ENCODE measurements at regions not wholly inside any gene's neighbourhood (a gene's known extent, or its start where the extent isn't known, plus 50 kb on each side); places are given as distances from the start of the nearest gene placed in this dataset.

DNA sequence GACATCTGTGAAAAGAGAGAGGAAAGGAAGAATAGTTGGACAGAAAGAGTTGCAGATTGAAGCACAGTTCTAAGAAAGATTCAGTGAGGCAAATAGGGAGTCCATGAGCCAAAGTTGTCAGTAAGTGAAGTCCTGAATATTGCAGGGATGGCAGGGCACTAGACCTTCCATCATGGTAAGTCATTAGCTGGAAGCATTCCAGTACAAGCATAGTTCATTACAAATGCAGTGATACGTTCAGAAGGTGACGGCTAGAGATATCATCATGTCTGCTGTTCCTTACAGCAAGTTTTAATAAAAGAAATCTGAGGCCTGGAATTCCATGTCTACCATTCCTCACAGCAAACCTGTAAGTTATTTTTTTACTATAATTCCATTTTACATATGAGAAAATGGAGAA, 720.1 kb downstream of the GBE1 start:
- no peak for DNase-seq

DNA sequence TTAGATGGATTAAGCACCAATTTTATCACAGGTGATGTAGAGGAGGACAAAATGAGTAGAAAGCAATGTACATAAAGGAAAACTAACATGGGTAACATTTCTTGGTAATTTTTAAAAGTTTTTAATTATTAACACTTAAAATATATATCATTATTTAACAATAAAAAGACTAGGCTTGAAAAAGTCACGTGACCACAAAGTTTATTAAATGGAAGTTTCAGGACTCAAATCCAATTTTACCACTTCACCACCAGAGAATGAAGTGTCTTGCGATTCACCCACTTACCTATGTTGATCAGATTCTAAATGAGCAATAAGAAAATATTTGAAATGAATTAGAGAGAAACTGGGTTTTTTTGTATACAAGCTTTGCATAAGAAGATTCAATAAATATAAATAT, 721.3 kb downstream of the GBE1 start:
- no peak for DNase-seq

DNA sequence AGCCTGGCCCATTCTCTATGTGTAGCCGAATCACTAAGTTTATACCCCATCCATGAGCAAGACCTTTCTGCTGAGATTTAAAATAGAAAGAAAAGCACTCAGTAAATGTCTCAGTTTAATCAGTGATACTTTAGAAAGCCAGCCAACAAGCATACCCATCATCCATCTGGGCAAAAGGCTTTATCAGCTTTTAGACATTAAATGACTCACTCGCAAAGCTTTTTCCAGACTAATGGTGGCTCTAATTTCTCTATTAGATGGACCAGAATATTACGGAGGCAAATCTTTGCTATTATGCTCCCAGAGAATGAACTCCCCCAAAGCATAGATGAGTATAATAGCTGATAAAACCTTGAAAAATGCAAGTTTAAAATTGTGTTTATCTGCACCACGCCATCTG, 727.8 kb downstream of the GBE1 start:
- no peak for DNase-seq

DNA sequence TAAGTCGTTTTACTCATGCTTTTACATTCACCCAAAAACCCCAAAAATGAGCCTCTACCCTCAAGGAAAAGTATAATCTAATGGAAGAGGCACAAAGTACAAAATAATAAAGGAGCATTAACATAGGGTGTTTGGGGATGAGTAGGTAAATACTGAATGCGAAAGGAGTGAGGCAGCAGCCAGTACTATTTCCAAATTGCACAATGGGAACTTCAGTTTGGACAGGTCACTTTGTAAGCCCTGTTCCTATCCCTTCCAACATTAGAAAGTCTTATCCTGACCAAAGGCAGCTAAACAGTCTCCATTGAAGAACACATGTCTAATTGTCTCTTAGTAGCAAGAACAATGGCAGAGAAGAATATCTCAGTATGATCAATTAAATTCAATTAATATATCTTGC, 728.3 kb downstream of the GBE1 start:
- no peak for DNase-seq

DNA sequence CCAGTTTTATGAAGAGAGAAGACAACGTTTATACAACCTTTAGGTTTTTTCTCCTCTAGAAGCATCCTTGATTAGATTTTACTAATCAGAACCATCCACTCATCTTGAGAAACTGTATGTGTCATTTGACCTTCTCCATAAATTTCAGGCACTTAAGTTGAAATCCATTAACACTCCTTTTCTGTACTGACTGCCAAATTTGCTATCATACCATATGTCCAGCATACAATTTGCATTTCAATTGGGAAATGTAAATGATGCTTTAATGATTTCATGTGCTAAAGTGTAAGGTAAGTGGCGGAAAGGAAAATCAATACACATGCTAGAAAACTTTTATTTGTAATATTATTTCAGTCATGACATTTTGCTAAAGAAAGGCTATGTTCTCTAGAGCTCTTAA, 731.6 kb downstream of the GBE1 start:
- peak; percentile 36 to 81 for DNase-seq

DNA sequence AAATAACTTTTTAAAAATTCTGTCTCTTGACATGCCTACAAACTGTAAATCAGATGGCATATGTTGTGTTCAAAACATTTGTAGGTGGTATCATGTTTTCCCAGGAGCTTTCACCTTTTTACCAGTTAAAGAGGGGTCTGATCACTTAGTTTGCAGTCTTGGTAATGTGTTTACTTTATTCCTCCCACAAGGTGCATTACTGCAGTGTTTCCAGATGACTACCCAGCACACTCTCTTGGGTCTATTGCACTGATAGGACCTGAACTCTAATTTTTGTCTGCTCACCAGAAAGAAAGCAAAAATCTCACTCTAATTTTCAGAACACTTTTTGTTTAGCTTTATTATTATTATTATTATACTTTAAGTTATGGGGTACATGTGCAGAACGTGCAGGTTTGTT, 734.1 kb downstream of the GBE1 start:
- no peak for DNase-seq

DNA sequence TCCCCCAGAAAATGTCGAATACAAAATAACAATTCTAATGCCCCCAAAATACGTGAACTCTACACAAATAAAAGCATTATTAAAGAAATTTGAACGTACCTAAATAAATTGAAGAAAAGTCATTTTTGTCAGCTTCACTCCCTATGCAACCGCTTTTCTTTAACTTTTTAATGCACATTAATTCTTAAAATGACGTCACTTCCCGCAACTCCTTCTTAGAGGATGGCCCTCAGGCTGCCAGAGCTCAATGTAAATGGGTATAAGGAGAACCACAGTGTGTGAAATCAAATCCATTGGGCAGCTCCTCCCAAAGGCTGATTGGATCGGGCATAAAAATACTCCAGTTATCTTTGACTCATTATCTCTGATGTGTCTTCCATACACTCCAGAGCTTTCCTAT, 736.9 kb downstream of the GBE1 start:
- DNase-seq = no peak

DNA sequence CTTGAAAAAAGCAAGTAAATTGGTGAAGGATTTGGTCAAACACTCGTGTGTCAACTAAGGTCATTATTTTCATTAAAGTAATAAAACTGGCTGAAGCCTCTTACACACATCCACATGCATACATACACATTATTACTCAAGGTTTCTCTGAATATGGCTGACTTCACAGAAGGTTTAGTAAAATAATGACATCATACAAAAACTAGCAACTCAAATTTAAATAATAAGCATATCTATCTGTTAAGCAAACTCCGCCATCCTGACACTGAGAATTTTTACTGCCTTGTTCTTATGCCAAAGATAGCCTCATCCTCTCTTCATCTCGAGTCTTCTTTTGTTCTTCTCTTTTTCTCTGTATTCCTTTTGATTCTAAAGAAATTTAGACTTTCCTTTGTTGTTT, 739.1 kb downstream of the GBE1 start:
- no peak for DNase-seq

DNA sequence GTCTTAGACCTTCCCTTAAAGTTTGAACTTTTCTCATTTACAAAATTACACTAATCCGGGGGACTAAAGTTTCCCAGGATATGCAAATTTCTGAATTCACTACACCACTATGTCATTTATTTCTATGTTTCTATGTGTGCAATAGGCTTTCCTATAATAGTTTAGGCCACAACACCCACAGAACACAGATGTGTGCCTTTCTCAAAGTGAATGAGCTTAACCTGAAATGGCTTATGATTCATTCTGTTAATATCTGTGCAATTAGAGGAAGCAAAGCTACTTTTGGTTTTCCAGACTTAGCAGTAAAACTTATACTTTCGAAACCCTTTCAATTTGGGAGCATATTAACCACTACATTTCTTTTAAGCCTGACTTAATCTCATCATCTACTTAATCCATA, 748.1 kb downstream of the GBE1 start:
- peak in 1 of 2 experiments; percentile 59 for DNase-seq

DNA sequence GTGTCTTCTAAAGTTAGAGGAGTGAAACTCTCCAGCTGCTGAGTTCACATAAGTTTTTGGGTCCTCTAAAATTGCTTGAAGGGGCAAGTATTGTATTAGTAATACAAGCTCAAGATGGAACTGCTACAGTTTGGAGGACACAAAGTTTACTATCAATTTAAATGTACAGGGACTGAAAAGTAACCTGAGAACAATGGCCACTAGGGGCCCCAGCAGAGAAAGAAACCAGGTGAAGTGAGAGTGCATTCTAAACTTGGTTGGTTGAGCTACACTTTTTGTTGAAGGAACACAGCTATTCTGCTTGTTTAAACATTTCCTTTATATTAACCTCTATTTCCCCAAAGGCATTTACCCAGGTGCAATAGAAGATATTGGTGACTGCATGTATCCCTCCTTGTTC, 755.5 kb downstream of the GBE1 start:
- no peak for DNase-seq

DNA sequence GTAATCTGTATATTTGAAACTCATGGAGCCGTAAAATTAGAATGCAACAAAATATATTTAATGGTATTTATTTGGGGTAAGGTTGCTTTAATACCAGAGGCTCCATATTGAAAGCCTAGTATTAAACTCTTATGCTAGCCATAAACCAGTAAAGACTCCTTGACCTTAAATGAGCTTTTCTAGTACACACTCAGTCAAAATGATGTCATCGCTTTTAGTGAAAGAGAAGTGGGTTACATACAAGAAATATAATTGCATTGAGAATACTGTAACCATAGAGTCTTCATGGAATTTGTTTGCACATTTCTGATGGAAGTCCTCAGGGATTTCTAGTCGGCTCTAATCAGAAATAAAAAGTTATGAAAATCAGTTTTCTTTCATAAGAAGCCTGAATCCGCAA, 757.6 kb downstream of the GBE1 start:
- no peak for DNase-seq

DNA sequence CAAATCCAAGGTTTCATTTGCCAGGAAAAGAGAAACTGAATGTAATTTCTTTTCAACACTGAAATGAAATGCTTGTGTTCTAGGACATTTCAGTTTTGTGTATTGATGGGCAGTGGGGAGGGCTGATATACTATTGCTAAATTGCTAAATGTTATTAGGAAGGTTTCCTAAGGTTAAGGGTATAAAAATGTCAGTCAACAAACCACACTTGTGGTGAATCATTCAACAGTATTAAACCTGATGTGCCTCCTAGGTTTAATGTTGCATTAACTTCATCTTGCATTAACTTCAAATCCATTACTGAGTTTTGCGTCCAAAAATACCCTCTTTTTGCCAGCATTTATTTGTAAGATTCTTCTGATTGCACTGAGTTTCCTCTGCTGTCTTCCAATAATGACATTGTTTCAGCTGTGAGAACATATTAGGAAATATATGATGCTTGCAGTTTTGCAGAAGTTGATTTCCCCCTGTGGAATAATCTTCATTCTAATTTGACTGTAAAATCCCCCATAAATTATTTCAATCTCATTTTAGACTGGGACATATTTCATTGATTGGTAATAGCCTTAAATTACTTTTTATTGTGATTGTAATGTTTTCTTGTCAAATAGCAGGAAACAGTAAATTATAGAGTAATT, 758.3 kb downstream of the GBE1 start:
- no peak for DNase-seq

DNA sequence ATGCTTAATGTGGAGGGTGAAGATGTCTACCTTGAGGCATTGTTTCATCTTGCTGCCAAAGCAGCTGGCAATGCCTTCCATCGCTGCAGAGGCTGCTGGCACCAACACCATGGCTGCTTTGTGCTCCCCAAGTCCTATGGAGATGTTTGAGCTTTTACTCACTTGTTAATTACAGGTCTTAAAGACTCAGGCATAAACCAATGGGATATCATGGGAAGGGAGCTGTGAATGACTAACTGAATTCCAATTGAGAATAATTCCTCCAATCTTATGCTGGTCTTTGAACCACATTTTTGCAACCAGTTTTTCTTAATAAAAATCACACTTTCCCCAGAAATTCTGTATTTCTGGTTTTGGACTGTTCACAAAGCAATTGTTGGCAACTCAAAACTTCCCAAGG, 762.0 kb downstream of the GBE1 start:
- no peak for DNase-seq

DNA sequence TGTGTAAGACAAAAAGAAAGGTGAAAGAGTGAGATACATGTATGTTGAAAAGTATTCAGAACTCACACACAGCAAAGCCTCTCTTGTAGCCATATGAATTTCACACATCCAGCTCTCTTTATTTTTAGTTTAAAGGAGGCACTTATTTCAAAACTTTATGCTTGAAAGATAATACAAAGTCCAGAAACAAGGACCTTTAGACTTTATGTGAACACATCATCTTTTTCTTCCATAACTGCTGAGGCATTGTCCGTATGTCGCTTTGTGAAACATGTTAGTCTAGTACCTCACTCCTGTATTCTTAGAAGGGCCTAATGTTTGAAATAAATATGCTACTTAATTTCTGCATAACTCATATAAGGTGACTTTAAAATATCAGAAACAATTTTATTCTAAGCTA, 763.4 kb downstream of the GBE1 start:
- no peak for DNase-seq

DNA sequence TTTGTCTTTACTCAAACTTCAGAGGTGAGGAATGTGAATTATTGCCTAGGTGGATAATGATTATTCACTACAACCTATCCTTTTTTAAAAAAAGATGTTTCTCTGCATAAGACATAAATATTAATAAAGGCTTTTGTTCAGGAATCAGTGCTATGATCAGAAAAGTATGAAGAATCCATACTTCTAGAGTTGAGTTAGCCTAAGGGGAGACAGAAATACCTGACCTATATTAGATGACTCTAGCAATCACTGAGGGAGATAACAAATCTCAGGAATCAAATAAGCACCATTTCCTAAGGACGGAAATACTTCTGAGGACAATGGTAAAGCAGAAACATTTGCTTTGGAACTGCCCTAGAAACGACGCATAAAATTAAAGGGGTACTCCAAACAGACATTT, 763.8 kb downstream of the GBE1 start:
- no peak for DNase-seq

DNA sequence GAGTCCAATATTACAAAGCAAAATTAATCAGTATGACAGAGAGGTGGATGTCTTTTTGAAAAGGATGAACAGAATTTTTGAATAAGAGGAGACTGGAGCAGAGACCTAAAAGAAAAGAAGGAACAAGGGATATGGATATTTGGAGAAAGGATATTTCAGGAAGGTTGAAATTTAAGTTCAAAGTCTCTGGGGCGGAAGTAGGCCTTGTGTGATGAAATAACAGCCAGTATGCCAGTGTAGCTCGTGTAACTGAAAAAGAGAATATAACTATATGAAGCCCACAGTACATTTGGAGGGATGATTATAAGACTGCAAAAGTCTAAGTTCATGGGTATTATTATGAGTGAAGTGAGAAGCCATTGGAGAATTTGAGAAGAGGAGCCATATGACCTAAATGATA, 766.7 kb downstream of the GBE1 start:
- DNase-seq = no peak

DNA sequence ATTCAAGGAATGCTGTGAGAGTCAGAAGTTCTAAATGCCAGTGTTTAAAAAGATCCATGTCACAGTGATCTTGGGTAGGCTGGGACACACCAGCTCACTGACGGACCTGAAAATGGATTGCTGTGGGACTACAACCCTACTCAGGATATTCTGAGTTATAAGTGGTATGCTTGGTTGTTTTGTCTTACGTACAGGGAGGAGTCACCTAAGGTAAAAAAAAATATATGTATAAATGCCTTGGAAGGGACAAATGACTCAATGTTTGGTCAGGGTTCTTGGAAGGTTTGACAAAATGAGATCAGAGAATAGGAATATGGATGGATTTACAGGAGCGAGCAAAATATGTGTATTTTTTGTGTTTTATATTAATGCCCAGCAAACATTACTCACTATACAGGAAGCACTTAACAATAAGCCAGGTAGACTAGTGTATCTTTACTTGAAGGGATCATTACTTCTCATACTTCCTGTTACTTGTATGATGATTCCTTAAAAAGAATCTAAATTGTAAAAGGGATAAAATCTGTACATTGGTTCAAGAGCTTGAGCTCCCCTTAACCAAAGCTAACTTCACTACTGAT, 767.3 kb downstream of the GBE1 start:
- DNase-seq = no peak

DNA sequence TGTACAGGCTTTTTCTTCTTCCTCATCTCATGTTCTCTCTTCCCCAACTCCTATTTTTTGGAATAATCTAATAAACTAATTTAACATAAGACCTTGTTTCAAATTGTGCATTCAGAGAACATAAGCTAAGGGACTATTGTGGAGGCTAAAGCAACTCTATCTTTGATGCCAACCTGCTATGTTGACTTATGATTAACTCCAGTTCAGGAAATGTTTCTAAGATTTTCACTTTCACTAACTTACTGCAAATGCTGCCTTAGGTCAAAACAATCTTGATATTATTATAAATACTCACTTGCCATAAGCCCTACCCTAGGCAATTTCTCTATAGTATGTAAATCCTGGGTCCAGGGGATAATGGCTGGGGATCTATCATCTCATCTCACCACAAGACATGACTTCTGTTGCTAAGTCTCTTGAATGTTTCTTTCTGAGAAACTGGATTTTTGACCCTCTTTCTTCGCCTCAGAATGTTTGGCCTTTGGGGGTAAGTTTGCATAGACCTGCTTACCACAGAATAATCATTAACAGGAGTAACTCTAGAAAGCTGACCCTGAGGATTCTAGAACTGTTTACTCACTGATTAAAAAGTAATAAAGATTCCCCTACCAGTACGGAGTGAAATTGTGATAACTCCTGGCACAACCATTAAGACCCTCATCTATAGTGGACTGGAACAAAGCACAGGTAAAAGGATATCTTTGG, 768.1 kb downstream of the GBE1 start:
- DNase-seq = no peak

DNA sequence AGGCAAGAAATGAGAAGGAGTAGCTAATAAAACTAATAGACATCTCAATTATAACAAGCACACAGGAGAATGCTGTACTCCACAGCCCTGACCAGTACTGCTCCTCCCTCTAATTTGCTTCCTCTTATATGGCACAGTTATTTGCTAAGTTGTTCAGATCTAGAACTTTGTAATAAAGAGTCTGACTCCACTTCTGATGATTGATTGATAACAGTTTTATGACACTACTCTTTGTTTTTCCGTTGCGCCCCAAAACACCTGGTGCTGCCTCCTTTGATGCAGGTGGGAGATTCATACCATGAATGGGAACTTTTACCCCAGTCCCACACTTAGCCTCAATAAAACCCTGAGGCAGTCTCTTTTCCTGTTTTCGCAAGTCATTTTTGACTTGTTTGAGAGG, 777.7 kb downstream of the GBE1 start:
- no peak for DNase-seq

DNA sequence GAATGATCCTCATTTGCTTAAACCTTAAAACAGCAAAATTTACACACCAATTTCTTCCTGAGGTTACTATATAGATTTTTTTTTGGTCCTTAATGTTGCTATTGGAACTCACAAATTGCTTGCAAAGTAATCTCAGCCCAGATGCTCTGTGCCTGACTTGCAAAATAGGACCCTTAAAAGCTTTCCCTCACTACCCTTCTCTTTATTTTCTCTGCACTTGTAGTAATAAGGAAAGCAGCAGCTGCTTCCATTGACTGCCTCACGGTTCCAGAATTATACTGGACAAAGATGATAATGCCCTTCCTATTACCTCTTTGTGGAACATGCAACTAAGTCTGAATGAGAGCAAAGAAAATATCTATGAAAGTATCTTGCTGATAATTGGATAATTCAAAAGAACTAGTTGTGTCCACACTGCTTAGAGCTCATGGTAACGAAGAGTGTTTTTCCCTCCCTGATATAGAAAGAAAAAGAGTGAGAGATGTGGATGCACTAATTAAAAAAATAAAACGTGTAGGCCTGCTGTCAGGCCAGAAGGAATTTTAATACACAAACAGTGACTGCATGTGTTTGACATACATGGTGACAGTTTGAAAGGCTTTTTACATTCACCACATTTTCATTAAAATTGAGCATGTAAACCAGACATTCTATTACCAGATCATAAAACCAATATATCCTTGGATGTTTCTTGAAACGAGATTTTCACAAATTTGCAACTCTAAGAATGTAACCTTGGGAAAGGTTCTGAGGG, 783.1 kb downstream of the GBE1 start:
- DNase-seq = no peak

DNA sequence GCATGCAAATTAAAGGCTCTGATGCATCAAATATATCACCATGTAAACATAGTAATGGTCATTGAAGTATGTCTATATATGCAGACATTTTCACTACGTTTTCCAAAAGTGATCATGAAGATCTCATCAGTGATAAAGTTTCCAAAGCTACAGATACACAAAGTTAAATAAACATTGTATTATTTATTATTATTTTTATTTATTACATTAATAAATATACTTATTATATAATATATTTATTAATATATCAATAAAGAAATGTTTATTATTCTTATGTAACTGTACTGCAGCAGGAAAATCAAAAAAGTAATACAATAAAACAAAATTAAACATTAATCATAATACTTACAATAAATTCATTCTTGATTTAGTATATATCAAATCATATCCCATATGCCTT, 791.2 kb downstream of the GBE1 start:
- DNase-seq = no peak

DNA sequence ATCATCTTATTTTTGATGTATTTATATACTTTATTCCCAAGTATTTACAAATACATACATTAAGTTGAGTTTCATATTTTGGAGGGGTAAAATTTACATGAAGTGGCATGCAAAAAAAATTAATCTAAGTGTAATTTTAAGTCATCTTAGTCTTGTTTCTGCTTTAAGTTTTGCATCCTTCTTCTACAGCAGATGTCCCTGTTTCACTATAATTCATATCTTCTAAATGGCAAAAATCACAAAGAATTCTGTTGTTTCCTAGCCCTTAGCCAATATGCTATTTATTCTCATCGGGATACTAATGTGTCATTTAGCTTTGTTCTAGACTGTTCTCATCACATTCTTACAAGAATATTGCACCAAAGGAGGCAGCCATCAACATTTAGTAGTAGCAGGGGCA, 831.9 kb downstream of the GBE1 start:
- no peak for DNase-seq

DNA sequence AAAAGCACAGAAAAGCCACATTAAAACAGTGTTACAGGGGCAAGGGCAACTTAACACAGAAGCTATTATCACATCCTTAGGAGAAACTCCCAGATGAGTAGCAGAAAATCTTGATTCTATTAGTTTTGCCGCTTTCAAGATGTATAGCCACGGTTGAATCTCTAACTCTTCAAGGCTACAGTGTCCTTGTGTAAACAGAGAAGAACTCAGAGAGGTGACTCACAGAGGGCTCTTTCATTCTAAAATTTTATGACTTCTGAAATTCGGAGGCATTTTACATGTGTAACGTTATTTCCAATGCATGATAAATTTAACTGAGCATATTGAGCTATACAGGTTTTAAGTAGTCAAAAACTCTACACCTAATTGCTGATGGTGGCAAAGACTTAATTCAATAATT, 846.6 kb downstream of the GBE1 start:
- no peak for DNase-seq

DNA sequence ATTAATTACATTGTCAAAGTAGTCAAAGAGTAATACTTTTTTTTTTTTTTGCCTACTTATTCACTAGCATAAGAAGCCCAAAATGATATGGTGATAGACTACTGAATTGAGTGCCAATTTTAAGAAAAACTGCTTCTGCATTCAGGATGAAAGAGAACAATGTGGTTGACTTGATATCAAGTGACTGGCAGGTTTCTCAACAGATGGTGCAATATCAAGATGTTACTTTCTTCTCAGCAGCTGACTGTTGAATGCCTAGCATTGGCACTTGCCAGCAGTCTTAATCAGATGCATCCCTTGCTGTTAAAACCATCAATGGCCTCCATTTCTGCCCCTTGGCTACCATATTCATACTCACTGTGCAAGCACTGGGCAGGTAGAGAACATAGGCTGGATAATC, 863.2 kb downstream of the GBE1 start:
- DNase-seq = peak; percentile 3 to 70

Measured in NCI-H524 (cell line).